ENCODE measurements at regions not wholly inside any gene's neighbourhood (a gene's known extent, or its start where the extent isn't known, plus 50 kb on each side); places are given as distances from the start of the nearest gene placed in this dataset.

GRCh38 chrX:9182041-9182440, 148.1 kb upstream of the FAM9B start:
- Histone ChIP-seq H3K4me2 (ENCODE audit: control insufficient read depth, insufficient read depth) (no peak overlapping the region), H3K9ac (ENCODE audit: control insufficient read depth, insufficient read depth, low read length) (no peak overlapping the region), H3K9me3 (replicated peaks; ENCODE audit: control insufficient read depth, insufficient read depth, low read length) (no peaks in the 10 kb centered on the region), H3K79me2 (ENCODE audit: control insufficient read depth, insufficient read depth, low read length) (no peaks in the 10 kb centered on the region), H3K4me3 (no peak overlapping the region), H3K27me3 (replicated peaks in 1 of 2; ENCODE audit: control insufficient read depth in 2 of 2, insufficient read depth in 2 of 2, low read length in 1 of 2) (no peaks in the 10 kb centered on the region; a peak in 1 of 4 replicates), H3K36me3 (ENCODE audit: control insufficient read depth in 2 of 2, insufficient read depth in 2 of 2, low read length in 1 of 2) (no peaks in the 10 kb centered on the region), H3K27ac (ENCODE audit: control insufficient read depth, insufficient read depth) (no peak overlapping the region), H4K20me1 (ENCODE audit: control insufficient read depth, insufficient read depth) (no peaks in the 10 kb centered on the region), H3K4me1 (ENCODE audit: control insufficient read depth, insufficient read depth, low read length) (no peaks in the 10 kb centered on the region), H2AFZ (ENCODE audit: control insufficient read depth, low read depth, low read length) (no peak overlapping the region)
- no peak for ATAC-seq
- intact Hi-C loops (cut with micrococcal nuclease; ENCODE audit: unreplicated experiment): no loop called here
- ChIA-PET POLR2A (no interaction called here), CTCF (no interaction called here), SMC1A (ENCODE audit: uncharacterized antibody, unreplicated experiment) (no interaction called here), RAD21 (ENCODE audit: unreplicated experiment) (no interaction called here)
- BruUV-seq (replicated peaks): no TSS peak
- no peak for FAIRE-seq
- WGBS (ENCODE audit: insufficient coverage, insufficient replicate concordance, low lambda C conversion rate, missing lambda C conversion rate): 13% methylated on average over 3 of the region's 3 CpGs
- in situ Hi-C loops (cut with MboI): no loop called here
- no peak for DNase-seq (ENCODE audit: low read depth, low spot score)
- no peak for TF ChIP-seq SP1 (IDR thresholded peaks at IDR 0.05; ENCODE audit: low read depth, low read length)
- TF ChIP-seq, protein P1, sequence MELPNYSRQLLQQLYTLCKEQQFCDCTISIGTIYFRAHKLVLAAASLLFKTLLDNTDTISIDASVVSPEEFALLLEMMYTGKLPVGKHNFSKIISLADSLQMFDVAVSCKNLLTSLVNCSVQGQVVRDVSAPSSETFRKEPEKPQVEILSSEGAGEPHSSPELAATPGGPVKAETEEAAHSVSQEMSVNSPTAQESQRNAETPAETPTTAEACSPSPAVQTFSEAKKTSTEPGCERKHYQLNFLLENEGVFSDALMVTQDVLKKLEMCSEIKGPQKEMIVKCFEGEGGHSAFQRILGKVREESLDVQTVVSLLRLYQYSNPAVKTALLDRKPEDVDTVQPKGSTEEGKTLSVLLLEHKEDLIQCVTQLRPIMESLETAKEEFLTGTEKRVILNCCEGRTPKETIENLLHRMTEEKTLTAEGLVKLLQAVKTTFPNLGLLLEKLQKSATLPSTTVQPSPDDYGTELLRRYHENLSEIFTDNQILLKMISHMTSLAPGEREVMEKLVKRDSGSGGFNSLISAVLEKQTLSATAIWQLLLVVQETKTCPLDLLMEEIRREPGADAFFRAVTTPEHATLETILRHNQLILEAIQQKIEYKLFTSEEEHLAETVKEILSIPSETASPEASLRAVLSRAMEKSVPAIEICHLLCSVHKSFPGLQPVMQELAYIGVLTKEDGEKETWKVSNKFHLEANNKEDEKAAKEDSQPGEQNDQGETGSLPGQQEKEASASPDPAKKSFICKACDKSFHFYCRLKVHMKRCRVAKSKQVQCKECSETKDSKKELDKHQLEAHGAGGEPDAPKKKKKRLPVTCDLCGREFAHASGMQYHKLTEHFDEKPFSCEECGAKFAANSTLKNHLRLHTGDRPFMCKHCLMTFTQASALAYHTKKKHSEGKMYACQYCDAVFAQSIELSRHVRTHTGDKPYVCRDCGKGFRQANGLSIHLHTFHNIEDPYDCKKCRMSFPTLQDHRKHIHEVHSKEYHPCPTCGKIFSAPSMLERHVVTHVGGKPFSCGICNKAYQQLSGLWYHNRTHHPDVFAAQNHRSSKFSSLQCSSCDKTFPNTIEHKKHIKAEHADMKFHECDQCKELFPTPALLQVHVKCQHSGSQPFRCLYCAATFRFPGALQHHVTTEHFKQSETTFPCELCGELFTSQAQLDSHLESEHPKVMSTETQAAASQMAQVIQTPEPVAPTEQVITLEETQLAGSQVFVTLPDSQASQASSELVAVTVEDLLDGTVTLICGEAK (IDR thresholded peaks at IDR 0.05; ENCODE audit: borderline replicate concordance): no peak

GRCh38 chrX:9183481-9183880, 149.6 kb upstream of the FAM9B start:
- ChIA-PET RAD21 (ENCODE audit: unreplicated experiment) (no interaction called here), CTCF (no interaction called here), POLR2A (no interaction called here), SMC1A (ENCODE audit: uncharacterized antibody, unreplicated experiment) (no interaction called here)
- WGBS (ENCODE audit: insufficient coverage, insufficient replicate concordance, low lambda C conversion rate, missing lambda C conversion rate): 33% methylated on average over 2 of the region's 2 CpGs
- no peaks in the 10 kb centered on the region; a peak in 1 of 4 replicates for H3K27me3 ChIP-seq (replicated peaks in 1 of 2; ENCODE audit: control insufficient read depth in 2 of 2, insufficient read depth in 2 of 2, low read length in 1 of 2)
- in situ Hi-C loops (cut with MboI): no loop called here
- no peaks in the 10 kb centered on the region for H4K20me1 ChIP-seq (ENCODE audit: control insufficient read depth, insufficient read depth)
- TF ChIP-seq NFYA (IDR thresholded peaks at IDR 0.05; ENCODE audit: borderline replicate concordance, low read depth, low read length) (no peak), NFIC (IDR thresholded peaks at IDR 0.05; ENCODE audit: low read depth, low read length) (no peak), BCL3 (IDR thresholded peaks at IDR 0.05; ENCODE audit: borderline replicate concordance, insufficient read depth, low read depth, low read length, poor library complexity, severe bottlenecking) (no peak), TAF1 (IDR thresholded peaks at IDR 0.05; ENCODE audit: borderline replicate concordance, low read depth, low read length) (no peak), ESRRA (IDR thresholded peaks at IDR 0.05; ENCODE audit: low read length) (no peak), CTCF (IDR thresholded peaks at IDR 0.05 in 2 of 3, conservative IDR thresholded peaks at IDR 0.05 in 1 of 3; ENCODE audit: control insufficient read depth in 2 of 3, extremely low read depth in 1 of 3, insufficient read depth in 1 of 3, low read depth in 3 of 3, low read length in 3 of 3) (no peak), SP1 (IDR thresholded peaks at IDR 0.05; ENCODE audit: low read depth, low read length) (no peak)
- no TSS peak for BruUV-seq (replicated peaks)
- no peak overlapping the region for H3K9ac ChIP-seq (ENCODE audit: control insufficient read depth, insufficient read depth, low read length)
- no peak for DNase-seq (ENCODE audit: low read depth, low spot score)
- no peak overlapping the region for H3K4me3 ChIP-seq
- intact Hi-C loops (cut with micrococcal nuclease; ENCODE audit: unreplicated experiment): no loop called here
- H3K36me3 ChIP-seq (ENCODE audit: control insufficient read depth in 2 of 2, insufficient read depth in 2 of 2, low read length in 1 of 2): no peaks in the 10 kb centered on the region
- no peaks in the 10 kb centered on the region for H3K9me3 ChIP-seq (replicated peaks; ENCODE audit: control insufficient read depth, insufficient read depth, low read length)
- no peaks in the 10 kb centered on the region for H3K79me2 ChIP-seq (ENCODE audit: control insufficient read depth, insufficient read depth, low read length)
- ATAC-seq: no peak
- no peak overlapping the region for H3K27ac ChIP-seq (ENCODE audit: control insufficient read depth, insufficient read depth)
- H3K4me2 ChIP-seq (ENCODE audit: control insufficient read depth, insufficient read depth): no peak overlapping the region
- H3K4me1 ChIP-seq (ENCODE audit: control insufficient read depth, insufficient read depth, low read length): no peaks in the 10 kb centered on the region
- no peak for FAIRE-seq
- no peak overlapping the region for H2AFZ ChIP-seq (ENCODE audit: control insufficient read depth, low read depth, low read length)

All from GM12878 (cell line).